Neutrophil (primary cell): ENCODE measurements at regions not wholly inside any gene's neighbourhood (a gene's known extent, or its start where the extent isn't known, plus 50 kb on each side); places are given as distances from the start of the nearest gene placed in this dataset.

Source experiments
- H3K27ac ChIP-seq: fragments of 200-600 bp; sonication (generic); 2 replicates; pipeline ENCODE4 v1.5.1; 2016; ENCODE audit warnings: mild to moderate bottlenecking, moderate library complexity
- H3K27me3 ChIP-seq: fragments of 200-600 bp; sonication (generic); 2 replicates; pipeline ENCODE4 v1.6.0; 2016; ENCODE audit warnings: mild to moderate bottlenecking
- H3K36me3 ChIP-seq: fragments of 200-600 bp; sonication (generic); 2 replicates; pipeline ENCODE4 v1.5.1; 2017
- H3K4me1 ChIP-seq, 2 experiments: fragments of 200-600 bp in 1 of 2; sonication (generic) in 1 of 2; 1 replicate in 1 of 2; 2 replicates in 1 of 2; pipeline versions ENCODE4 v1.5.1 to v1.6.1; 2013 to 2016; ENCODE audit warnings: low read depth in 1 of 2, low read length in 1 of 2, mild to moderate bottlenecking in 1 of 2, moderate library complexity in 1 of 2; ENCODE audit not compliant: control insufficient read depth in 1 of 2, insufficient read depth in 1 of 2
- H3K4me3 ChIP-seq, 2 experiments: fragments of 200-600 bp in 1 of 2; sonication (generic) in 1 of 2; 1 replicate in 1 of 2; 2 replicates in 1 of 2; pipeline ENCODE4 v1.5.1; 2013 to 2016; ENCODE audit warnings: low read depth in 1 of 2, low read length in 1 of 2, mild to moderate bottlenecking in 1 of 2, moderate library complexity in 1 of 2
- H3K9me3 ChIP-seq: fragments of 200-600 bp; sonication (generic); 2 replicates; pipeline ENCODE4 v1.5.1; 2016
- TF ChIP-seq, protein P1 (sequence below): fragments of 200-600 bp; sonication (generic); IDR thresholded peaks from 2 replicates; pipeline ENCODE4 v1.5.1; 2016; ENCODE audit warnings: antibody characterized with exemption

DNA sequence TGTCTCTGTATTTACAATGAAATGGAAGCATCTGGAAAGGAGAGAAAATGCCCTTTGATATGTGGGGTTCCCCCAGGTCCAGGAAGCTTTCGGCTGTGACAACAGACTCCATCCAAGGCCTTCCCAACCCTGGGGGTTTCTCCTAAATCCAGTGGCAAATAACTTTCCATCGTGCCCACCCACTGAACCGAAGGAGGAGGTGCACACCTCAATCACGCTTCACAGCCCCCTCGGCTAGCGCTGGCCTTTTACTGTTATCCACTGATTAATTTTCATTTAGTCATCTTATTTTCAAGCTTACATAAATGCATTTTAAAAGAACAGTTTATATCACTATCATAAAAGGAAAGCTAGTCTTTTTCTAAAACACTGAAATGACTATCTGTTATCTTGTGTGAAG, 286.8 kb upstream of the ZMIZ1 start:
- Histone ChIP-seq H3K27ac (no peak overlapping the region), H3K4me1 (no peaks in the 10 kb centered on the region), H3K27me3 (no peaks in the 10 kb centered on the region), H3K4me3 (no peak overlapping the region), H3K9me3 (no peaks in the 10 kb centered on the region), H3K36me3 (no peaks in the 10 kb centered on the region)
- TF ChIP-seq, protein P1, sequence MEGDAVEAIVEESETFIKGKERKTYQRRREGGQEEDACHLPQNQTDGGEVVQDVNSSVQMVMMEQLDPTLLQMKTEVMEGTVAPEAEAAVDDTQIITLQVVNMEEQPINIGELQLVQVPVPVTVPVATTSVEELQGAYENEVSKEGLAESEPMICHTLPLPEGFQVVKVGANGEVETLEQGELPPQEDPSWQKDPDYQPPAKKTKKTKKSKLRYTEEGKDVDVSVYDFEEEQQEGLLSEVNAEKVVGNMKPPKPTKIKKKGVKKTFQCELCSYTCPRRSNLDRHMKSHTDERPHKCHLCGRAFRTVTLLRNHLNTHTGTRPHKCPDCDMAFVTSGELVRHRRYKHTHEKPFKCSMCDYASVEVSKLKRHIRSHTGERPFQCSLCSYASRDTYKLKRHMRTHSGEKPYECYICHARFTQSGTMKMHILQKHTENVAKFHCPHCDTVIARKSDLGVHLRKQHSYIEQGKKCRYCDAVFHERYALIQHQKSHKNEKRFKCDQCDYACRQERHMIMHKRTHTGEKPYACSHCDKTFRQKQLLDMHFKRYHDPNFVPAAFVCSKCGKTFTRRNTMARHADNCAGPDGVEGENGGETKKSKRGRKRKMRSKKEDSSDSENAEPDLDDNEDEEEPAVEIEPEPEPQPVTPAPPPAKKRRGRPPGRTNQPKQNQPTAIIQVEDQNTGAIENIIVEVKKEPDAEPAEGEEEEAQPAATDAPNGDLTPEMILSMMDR: no peak

DNA sequence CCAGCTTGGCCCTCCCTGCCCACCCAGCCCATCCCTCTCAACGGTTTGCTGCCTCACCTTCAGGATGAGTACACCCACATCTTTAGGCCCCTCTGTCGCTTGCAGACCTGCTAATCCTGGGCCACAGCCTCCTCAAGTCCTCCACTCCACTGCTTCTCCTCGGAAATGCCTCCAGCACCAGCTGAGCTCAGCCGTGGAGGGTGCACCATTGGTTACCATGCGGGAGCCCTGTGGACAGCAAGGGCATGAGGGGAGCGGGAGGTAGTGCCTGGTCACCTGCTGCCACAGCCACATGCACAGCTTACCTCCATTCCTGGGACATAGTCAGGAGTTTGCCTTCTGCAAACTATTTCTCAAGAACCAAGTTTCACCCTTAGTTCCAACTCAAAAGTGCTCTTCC, 286.3 kb upstream of the ZMIZ1 start:
- no peak overlapping the region for H3K4me3 ChIP-seq
- H3K36me3 ChIP-seq: no peaks in the 10 kb centered on the region
- TF ChIP-seq, protein P1: no peak
- H3K4me1 ChIP-seq: no peaks in the 10 kb centered on the region
- H3K27me3 ChIP-seq: peaks cover 4% of the 10 kb centered on the region
- no peaks in the 10 kb centered on the region for H3K9me3 ChIP-seq
- H3K27ac ChIP-seq: no peak overlapping the region

DNA sequence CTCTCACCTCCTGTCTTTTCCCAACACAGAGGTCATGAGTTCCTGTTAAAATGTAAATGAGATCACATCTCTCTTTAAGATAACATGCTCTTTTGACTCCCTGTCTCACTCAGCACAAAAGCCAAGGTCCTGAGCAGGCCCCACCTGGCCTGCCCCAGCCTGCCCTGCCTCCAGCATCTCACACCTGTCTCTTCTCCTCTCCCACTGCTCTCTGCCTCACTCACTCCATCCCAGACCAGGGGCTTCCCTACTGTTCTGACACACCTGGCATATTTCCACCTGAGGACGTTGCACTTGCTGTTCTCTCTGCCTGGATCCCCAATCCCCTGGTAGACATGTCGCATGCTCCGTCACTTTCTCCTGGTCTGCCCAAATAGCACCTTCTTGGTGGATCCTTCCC, 285.0 kb upstream of the ZMIZ1 start:
- no peaks in the 10 kb centered on the region for H3K36me3 ChIP-seq
- H3K27me3 ChIP-seq: peaks cover 13% of the 10 kb centered on the region
- H3K4me1 ChIP-seq: no peaks in the 10 kb centered on the region

DNA sequence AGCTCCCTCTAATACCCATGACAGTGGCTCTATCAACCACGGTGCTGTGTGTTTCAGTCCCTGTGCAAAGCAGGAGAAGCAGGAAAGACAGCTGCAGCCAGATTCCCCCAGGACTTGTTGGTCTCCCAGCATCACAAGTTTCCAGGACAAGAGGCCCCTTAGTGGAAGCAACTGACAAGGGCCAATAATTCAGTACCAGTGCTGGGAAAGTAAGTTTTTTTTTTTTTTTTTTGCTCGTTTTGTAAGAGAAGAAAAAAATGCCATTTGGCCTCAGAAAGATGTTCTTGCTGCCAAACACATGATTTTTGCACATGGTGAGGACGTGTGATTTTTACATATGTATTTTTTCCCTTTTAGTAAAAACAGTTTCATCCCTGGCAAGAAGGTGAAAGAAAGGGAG, 284.2 kb upstream of the ZMIZ1 start:
- no peak overlapping the region for H3K4me3 ChIP-seq
- H3K27me3 ChIP-seq: peaks cover 18% of the 10 kb centered on the region
- no peaks in the 10 kb centered on the region for H3K4me1 ChIP-seq
- TF ChIP-seq, protein P1: no peak
- no peaks in the 10 kb centered on the region for H3K36me3 ChIP-seq
- no peaks in the 10 kb centered on the region for H3K9me3 ChIP-seq
- H3K27ac ChIP-seq: no peak overlapping the region

More for the DNA sequence above, 285.0 kb upstream of the ZMIZ1 start:
- H3K27ac ChIP-seq: no peak overlapping the region
- TF ChIP-seq, protein P1: no peak
- H3K4me3 ChIP-seq: no peak overlapping the region
- no peaks in the 10 kb centered on the region for H3K9me3 ChIP-seq

DNA sequence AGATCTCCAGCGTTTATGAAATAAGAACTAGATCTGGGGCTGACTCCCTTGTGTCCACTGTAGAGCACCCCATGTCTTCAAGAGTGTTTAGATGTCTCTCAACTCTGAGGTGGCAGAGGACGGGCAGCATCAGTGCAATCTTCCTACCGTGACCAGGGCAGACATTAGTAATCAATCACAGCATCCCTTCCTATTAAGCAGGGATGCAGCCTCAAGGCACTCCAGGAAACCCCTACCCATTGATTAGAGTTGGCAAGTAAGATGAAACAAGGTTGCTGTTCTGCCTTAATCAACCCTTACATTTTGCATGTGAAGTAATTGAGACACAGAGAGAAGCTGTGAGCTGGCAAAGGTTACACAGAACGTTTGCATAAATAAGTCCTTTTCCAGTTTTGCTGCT, 283.7 kb upstream of the ZMIZ1 start:
- Histone ChIP-seq H3K9me3 (no peaks in the 10 kb centered on the region), H3K36me3 (no peaks in the 10 kb centered on the region), H3K27me3 (peaks cover 21% of the 10 kb centered on the region), H3K4me3 (no peak overlapping the region), H3K27ac (no peak overlapping the region), H3K4me1 (no peaks in the 10 kb centered on the region)
- TF ChIP-seq, protein P1: no peak

DNA sequence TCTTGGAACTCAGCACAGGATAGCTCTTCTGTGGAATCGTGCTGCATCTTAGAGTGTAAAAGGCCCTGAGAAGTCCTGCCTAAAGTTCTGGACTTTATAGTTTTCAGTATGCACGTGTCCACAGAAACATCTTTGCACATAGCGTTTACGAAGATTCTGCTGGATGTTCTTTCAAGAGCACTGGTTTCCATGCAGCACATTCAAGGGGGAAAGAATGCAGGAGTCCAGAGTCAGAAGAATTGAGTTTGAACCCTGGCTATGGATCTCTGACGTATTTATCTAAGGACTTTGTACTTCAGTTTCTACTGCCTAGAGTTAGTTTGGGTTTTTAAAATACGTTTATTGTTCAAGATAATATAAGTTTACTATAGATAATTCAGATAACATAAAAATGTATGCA, 282.8 kb upstream of the ZMIZ1 start:
- no peak overlapping the region for H3K27ac ChIP-seq
- H3K4me3 ChIP-seq: no peak overlapping the region
- H3K9me3 ChIP-seq: no peaks in the 10 kb centered on the region
- H3K36me3 ChIP-seq: no peaks in the 10 kb centered on the region
- H3K27me3 ChIP-seq: peaks cover 21% of the 10 kb centered on the region
- TF ChIP-seq, protein P1: no peak
- H3K4me1 ChIP-seq: no peaks in the 10 kb centered on the region
